BJ (cell line): ENCODE measurements at regions not wholly inside any gene's neighbourhood (a gene's known extent, or its start where the extent isn't known, plus 50 kb on each side); places are given as distances from the start of the nearest gene placed in this dataset.

Source experiments
- CTCF ChIA-PET: fragments of 350-600 bp; formaldehyde crosslinking; extraction: SDS; loops from one replicate; lab custom pipeline; 2021; ENCODE audit warnings: antibody characterized with exemption, inconsistent platforms; lab: Yijun Ruan, JAX
- POLR2A ChIA-PET: fragments of 300-600 bp; sonication (Branson Sonifier 250); formaldehyde crosslinking; extraction: SDS; loops from one replicate; lab custom pipeline; 2021; ENCODE audit warnings: antibody characterized with exemption; lab: Charles Lee
- DNase-seq: peaks from one replicate; pipeline ENCODE4 v3.0.0-alpha.2; 2011; ENCODE audit warnings: low read depth
- H3K27me3 ChIP-seq: 2 replicates; pipeline ENCODE4 v1.6.0; 2011; ENCODE audit warnings: low read length; ENCODE audit not compliant: control insufficient read depth, insufficient read depth
- H3K36me3 ChIP-seq: 2 replicates; pipeline ENCODE4 v1.5.1; 2011; ENCODE audit warnings: low read length; ENCODE audit not compliant: control insufficient read depth, insufficient read depth
- H3K4me3 ChIP-seq: 2 replicates; pipeline ENCODE4 v1.5.1; 2011; ENCODE audit warnings: low read depth, mild to moderate bottlenecking, control low read depth, low read length
- TF ChIP-seq, protein P1 (sequence below): IDR thresholded peaks from 2 replicates; pipeline ENCODE4 v1.5.1; 2011; ENCODE audit warnings: low read depth, mild to moderate bottlenecking, control low read depth, inconsistent platforms, low read length, moderate library complexity; ENCODE audit not compliant: insufficient read depth

GRCh38 chr2:45182667-45183295, 173.5 kb upstream of the SIX2 start:
- H3K36me3 ChIP-seq, result no peaks in the 10 kb centered on the region
- ChIA-PET POLR2A (no interaction called here), CTCF (interaction anchor here (1.1 kb wide), 1 partner anchor 199 kb away, joined by 3 read pairs; no protein-coding TSS in a partner anchor)
- peaks cover 2% of the 10 kb centered on the region; the same call in 1 of the 2 replicates for H3K27me3 ChIP-seq
- TF ChIP-seq, protein P1, sequence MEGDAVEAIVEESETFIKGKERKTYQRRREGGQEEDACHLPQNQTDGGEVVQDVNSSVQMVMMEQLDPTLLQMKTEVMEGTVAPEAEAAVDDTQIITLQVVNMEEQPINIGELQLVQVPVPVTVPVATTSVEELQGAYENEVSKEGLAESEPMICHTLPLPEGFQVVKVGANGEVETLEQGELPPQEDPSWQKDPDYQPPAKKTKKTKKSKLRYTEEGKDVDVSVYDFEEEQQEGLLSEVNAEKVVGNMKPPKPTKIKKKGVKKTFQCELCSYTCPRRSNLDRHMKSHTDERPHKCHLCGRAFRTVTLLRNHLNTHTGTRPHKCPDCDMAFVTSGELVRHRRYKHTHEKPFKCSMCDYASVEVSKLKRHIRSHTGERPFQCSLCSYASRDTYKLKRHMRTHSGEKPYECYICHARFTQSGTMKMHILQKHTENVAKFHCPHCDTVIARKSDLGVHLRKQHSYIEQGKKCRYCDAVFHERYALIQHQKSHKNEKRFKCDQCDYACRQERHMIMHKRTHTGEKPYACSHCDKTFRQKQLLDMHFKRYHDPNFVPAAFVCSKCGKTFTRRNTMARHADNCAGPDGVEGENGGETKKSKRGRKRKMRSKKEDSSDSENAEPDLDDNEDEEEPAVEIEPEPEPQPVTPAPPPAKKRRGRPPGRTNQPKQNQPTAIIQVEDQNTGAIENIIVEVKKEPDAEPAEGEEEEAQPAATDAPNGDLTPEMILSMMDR, result no peak
- no peak overlapping the region for H3K4me3 ChIP-seq
- DNase-seq, result no peak

DNA sequence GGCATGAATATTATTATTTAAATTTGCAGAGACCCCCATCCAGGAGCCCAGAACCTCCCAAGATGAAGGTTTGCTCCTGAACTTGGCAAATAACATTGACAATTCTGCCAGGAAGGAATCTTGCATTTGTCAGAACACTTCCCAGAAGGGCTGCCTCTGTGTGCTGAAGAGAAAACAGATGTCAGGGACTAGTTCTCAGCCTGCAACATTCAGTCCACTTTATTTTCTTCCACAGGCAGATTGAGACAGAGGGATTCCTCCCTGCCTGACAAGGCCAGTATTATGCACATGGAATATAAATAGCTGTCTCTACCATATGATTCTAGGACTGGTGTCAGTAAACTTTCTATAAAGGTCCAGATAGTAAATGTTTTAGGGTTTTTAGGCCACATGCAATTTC, 171.5 kb upstream of the SIX2 start:
- no peaks in the 10 kb centered on the region for H3K36me3 ChIP-seq

DNA sequence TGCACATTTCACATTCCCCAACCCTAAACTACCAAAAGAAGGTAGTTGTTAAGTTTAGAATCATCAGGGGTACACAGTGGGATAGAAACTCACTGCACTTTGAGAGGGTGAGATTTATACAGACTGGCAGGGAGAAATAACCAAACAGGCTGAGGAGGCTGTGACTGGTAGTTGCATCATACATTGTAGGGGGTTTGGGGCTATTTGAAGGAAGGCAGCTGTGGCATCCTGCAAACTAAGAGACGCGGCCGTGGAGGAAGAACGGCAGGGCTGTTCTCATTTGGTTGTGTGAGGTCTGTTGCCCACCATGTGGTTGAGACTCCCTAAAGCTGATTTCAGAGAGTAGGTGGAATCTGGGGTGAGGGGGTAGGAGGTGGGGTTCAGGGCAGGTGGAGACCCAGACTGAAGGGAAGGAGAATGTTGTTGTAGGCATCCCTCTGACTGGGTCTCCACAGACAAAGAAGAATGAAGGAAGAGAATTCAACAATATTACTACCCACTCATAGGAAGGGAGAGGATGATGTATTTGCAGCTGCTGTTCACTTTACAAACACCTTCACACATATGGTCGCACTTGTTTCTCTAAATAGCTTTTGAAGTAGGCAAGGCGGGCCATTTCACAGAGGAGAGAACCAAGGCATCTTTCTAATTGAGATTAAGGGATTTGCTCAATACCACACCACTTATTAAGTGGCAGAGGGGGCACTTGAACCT, 170.9 kb upstream of the SIX2 start:
- TF ChIP-seq, protein P1, result no peak
- Histone ChIP-seq H3K4me3 (no peak overlapping the region), H3K27me3 (no peaks in the 10 kb centered on the region), H3K36me3 (no peaks in the 10 kb centered on the region)
- ChIA-PET POLR2A (no interaction called here), CTCF (interaction anchor here (1.2 to 1.3 kb wide), 2 partner anchors 61 to 314 kb away, joined by 3 read pairs; no protein-coding TSS in a partner anchor)
- no peak for DNase-seq

More for the DNA sequence above, 171.5 kb upstream of the SIX2 start:
- no peak overlapping the region for H3K4me3 ChIP-seq
- ChIA-PET POLR2A (interaction anchor here (0.6 kb wide), 1 partner anchor 396 kb away, joined by 3 read pairs; no protein-coding TSS in a partner anchor), CTCF (interaction anchor here (1.2 to 1.3 kb wide), 2 partner anchors 62 to 313 kb away, joined by 3 read pairs; no protein-coding TSS in a partner anchor)
- DNase-seq, result no peak
- H3K27me3 ChIP-seq, result no peaks in the 10 kb centered on the region
- TF ChIP-seq, protein P1, result no peak

DNA sequence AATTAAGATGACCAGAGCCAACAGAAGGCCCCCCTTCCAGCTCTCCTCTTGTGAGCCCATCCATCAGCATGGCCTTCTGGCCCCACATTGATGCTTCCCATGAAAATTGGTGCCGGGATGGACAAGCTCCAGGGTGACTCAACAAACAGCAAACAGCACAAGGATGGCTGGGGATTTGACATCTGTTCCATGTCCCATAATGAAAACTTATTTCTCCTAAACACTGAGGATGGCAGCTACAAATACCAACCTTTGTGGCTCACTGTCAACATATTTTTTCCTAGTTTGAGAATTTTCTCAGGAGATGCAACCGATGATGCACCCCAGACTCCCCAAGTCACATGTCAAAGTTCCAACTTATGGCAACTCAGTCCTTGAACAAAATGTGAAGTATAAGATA, 169.6 kb upstream of the SIX2 start:
- TF ChIP-seq, protein P1, result no peak
- Histone ChIP-seq H3K4me3 (no peak overlapping the region), H3K36me3 (no peaks in the 10 kb centered on the region), H3K27me3 (no peaks in the 10 kb centered on the region)
- ChIA-PET CTCF (interaction anchor here (1.1 kb wide), 2 partner anchors 59 to 61 kb away, joined by 4 read pairs; no protein-coding TSS in a partner anchor), POLR2A (no interaction called here)
- no peak for DNase-seq

DNA sequence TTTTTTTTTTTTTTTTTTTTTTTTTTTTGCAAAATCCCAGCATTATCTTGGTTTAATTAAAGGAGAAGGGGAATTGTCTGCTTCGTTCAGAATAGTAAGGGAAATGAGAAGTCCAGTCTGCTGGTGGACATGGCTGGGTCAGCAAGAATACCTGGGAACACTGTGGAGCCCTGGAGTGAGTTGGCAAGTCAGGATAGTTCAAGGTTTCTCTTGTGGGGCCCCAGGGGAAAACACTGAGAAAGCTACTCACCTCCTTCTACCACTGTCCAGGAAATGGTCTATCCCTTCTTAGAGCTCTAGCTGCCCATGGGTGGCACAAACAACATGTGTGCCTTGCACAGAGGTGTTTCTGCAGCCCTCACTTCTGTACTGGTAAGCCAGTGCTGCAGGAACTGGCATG, 169.1 kb upstream of the SIX2 start:
- Histone ChIP-seq H3K36me3 (no peaks in the 10 kb centered on the region), H3K27me3 (no peaks in the 10 kb centered on the region), H3K4me3 (no peak overlapping the region)
- TF ChIP-seq, protein P1, result no peak
- ChIA-PET POLR2A (interaction anchor here (0.7 kb wide), 1 partner anchor 153 kb away, joined by 21 read pairs; no protein-coding TSS in a partner anchor), CTCF (interaction anchor here (1.1 to 1.6 kb wide), 2 partner anchors 59 to 60 kb away, joined by 4 to 5 read pairs; no protein-coding TSS in a partner anchor)
- no peak for DNase-seq
